ENCODE measurements at regions not wholly inside any gene's neighbourhood (a gene's known extent, or its start where the extent isn't known, plus 50 kb on each side); places are given as distances from the start of the nearest gene placed in this dataset.
"Not testable (repeated sequence)": the region's sequence is repeated elsewhere in the genome, so short reads cannot be mapped to it uniquely, and the experiment has no call there.

GRCh38 chr7:80082213-80082612, 52.4 kb upstream of the GNAI1 start:
- no peak for DNase-seq (ENCODE audit: low read depth)

- no peak for DNase-seq (ENCODE audit: low read depth)
Measured at GRCh38 chr7:80078886-80079285, 55.7 kb upstream of the GNAI1 start.

GRCh38 chr7:80078159-80078731, 56.4 kb upstream of the GNAI1 start:
- DNase-seq (ENCODE audit: low read depth): no peak

- no peak for DNase-seq (ENCODE audit: low read depth)
Measured at GRCh38 chr7:80070391-80070790, 64.2 kb upstream of the GNAI1 start.

- DNase-seq (ENCODE audit: low read depth): no peak
Measured at GRCh38 chr7:80066639-80067038, 68.0 kb upstream of the GNAI1 start.

- no peak for DNase-seq (ENCODE audit: low read depth)
Measured at GRCh38 chr7:80063834-80064233, 70.8 kb upstream of the GNAI1 start.

DNA sequence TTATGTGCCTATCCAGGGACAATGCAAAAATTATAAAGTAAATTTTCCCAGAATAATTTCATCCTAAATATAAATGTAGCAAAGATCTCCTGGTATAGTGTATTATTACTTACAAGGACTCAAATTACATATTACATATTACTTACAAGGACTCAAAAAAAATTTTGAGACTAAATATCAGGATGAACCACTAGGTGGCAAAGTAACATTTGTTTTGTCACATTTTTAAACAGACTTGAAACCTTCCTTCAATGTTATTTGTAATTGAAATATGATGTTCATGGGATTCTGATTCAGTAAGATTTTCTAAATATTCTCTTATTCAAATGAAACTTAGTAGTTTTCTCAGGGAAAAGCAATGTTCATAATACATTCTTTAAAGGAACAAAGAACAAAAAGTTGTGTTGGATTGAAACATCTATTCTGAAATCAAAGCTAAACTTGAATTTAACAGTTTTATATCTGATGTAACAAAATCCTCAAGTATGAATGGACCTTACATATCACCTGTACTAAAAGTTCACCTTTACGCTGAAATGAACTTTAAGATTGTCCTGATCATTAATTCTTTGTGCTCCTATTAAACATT, 74.3 kb upstream of the GNAI1 start:
- peak; percentile 45 for DNase-seq (ENCODE audit: low read depth)

DNA sequence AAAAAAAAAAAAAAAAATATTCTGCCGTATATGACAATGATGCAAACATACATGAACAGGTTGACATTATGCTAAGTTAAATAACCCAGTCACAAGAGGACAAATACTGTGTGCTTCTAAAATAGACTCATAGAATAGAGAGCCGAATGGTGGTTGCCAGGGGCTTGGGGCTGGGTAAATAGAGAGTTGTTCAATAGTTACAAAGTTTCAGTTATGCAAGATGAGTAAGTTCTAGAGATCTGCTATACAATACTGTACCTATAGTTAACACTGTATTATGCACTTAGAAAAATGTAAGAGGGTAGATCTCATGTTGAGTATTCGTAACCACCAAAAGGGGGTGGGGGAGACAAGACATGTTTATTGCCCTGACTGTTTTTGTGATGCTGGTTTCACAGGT, 77.1 kb upstream of the GNAI1 start:
- DNase-seq (ENCODE audit: low read depth): no peak

DNA sequence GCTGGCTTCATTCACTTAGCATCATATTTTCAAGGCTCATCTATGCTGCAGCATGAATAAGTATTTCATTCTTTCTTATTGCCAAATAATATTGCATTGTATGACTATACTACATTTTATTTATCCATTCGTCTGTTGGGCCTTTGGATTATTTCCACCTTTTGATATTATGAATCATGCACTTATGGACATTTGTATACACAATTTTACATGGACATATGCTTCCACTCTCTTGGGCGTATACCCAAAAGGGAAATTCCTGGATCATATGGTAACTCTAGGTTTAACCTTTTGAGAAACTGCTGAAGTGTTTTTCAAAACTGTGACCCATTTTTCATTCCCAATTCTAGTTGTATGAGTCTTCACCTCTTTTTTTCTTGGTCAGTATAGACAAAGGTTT, 80.3 kb upstream of the GNAI1 start:
- no peak for DNase-seq (ENCODE audit: low read depth)

- DNase-seq (ENCODE audit: low read depth): no peak
Measured at GRCh38 chr7:80053124-80053523, 81.5 kb upstream of the GNAI1 start.

DNA sequence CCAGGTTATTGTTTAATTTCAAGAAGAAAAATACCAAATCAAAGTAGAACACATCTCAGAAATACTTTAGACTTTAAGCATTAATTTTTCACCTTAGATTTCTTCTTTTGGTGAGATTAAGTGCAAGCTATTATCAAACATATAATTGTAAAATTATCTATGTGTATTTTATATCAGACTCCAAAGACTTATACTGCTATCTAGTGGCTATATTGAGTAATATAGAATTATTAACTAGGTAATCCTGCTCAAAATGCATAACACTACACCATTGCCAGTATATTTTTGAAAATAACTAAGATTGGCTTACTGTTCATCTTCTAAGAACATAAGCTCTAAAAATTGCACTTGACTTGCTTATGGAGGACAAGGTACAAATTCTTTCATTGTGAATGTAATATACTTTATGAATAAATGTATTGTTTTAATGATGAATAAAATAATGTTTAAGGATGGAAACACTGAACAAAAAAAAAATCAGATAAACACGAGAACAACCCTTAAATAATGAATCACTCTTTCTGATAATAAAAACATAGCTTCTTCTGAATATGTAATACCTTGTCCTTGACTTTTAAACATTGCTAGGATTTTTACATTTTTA, 86.7 kb upstream of the GNAI1 start:
- DNase-seq (ENCODE audit: low read depth): no peak

GRCh38 chr7:80047032-80047431, 87.6 kb upstream of the GNAI1 start:
- DNase-seq (ENCODE audit: low read depth): no peak

GRCh38 chr7:80044796-80045195, 89.8 kb upstream of the GNAI1 start:
- DNase-seq (ENCODE audit: low read depth): no peak

DNA sequence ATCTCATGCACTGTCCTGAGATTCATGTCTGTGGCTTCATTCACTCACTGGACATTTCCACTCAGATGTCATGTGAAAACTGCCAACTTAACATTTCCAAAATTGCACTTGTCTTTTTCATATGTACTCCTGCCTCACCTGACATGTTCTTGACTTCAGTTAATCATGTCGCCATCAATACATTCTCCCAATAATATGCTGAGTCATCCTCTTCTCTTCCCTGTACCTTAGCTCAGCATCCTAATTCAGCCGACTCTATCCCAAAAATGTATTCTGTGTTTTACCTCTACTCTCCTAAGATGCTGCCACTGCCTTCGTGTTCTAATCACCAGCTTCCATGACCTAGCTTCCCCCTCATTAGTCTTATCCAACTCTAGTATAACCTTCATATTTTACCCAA, 93.9 kb upstream of the GNAI1 start:
- DNase-seq (ENCODE audit: low read depth): no peak

- DNase-seq (ENCODE audit: low read depth): no peak
Measured at GRCh38 chr7:80040335-80040734, 94.3 kb upstream of the GNAI1 start.

DNA sequence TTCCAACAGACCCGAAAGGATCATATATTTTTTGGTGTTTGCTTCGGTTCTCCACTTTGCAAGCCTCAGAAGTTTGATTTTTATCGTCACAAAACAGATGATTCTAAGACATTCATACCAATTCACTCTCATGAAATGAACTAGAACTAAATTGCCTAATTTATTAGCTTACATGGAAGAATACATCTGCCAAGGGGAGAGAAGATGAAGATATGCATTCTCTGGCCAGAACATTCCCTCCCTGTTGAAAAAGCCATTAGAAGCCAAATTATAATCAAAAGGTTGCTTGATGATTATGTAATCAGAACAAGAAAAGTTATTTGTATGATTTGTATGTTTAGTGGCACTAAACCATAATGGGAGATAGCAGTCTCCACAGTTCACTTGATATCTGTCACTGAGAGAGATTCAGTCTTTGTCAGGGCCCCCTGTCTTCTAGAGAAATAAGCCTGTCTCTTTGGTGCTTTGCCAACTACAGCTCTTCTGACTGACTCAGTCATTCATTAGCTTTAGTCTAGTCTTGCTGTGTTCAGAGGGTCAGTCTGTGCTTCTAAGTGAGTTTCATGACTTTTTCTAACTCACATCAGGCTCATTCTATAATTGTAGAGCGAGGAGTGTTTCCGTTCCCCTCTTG, 95.3 kb upstream of the GNAI1 start:
- DNase-seq (ENCODE audit: low read depth): no peak

GRCh38 chr7:80037689-80038088, 96.9 kb upstream of the GNAI1 start:
- DNase-seq (ENCODE audit: low read depth): no peak

- no peak for DNase-seq (ENCODE audit: low read depth)
Measured at GRCh38 chr7:80036107-80036506, 98.5 kb upstream of the GNAI1 start.

- DNase-seq (ENCODE audit: low read depth): no peak
Measured at GRCh38 chr7:80028717-80029116, 105.9 kb upstream of the GNAI1 start.

- no peak for DNase-seq (ENCODE audit: low read depth)
Measured at GRCh38 chr7:80027611-80028173, 106.9 kb upstream of the GNAI1 start.

DNA sequence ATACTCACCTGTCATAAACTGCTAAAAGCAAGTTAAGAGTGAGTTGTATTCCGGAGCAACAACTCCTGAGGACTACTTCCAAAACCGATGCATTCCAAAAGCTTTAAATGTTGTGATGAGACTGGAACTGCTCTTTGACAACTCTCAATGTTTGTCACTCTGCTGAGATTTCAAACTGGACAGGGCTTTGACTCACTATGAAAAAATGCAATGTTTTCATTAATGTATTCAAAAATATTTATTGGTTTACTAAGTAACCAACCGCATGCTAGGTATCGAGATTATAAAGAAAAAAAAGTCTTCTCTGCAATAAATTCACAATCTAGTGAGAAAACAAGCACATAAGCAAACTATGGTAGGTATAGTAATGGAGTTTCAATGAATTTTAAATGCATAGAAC, 107.9 kb upstream of the GNAI1 start:
- DNase-seq (ENCODE audit: low read depth): no peak

DNA sequence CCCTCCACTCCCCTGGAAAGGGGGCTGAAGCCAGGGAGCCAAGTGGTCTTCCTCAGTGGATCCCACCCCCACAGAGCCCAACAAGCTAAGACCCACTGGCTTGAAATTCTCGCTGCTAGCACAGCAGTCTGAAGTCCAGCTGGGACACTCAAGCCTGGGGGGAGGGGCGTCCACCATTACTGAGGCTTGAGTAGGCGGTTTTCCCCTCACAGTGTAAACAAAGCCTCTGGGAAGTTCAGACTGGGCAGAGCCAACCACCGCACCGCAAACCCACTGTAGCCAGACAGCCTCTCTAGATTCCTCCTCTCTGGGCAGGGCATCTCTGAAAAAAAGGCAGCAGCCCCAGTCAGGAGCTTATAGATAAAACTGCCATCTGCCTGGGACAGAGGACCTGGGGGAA, 114.4 kb upstream of the GNAI1 start:
- not testable (repeated sequence) for DNase-seq (ENCODE audit: low read depth)

DNA sequence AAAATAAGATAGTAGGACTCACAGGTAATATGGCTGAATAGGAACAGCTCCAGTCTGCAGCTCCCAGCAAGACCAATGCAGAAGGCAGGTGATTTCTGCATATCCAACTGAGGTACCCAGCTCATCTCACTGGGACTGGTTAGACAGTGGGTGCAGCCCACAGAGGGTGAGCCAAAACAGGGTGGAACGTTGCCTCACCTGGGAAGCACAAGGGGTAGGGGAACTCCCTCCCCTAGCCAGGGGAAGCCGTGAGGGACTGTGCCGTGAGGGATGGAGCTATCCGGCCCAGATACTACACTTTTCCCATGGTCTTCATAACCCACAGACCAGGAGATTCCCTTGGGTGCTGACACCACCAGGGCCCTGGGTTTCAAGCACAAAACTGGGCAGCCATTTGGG, 114.8 kb upstream of the GNAI1 start:
- not testable (repeated sequence) for DNase-seq (ENCODE audit: low read depth)
